ENCODE measurements at regions not wholly inside any gene's neighbourhood (a gene's known extent, or its start where the extent isn't known, plus 50 kb on each side); places are given as distances from the start of the nearest gene placed in this dataset.

DNA sequence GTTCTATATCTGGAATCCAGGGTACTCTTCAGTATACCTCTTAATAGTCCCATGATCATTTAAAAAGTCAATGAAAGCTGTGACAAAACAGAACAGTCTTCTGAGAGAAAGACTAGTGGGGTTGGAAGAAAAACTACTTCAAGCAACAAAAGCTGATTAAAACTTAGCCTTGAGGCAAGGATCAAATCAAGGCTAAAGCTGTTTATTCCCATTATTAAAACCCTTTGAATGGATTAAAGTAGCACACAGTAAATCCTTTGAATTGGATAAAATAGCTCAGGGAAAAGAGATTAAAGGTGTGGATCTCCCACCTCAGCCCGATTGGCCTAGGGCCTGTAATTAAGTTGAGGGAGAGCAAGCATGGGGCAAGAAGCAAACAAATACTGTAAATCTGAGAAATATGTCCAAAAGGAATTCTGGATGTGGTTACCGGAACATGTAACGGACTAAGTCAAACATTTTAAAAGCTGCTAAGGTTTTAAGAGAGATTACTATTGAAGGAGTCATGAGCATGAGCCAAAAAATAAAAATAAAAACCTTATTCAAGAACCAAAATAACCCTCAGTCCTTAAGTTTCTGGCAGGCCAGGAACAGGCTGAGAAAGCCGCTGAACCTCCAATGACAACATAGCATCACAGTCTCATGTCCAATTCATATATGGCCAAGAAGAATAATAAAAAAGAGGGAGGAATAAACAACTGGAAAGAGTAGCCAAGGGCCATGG, 257.3 kb upstream of the NEIL3 start:
- no peak for DNase-seq

DNA sequence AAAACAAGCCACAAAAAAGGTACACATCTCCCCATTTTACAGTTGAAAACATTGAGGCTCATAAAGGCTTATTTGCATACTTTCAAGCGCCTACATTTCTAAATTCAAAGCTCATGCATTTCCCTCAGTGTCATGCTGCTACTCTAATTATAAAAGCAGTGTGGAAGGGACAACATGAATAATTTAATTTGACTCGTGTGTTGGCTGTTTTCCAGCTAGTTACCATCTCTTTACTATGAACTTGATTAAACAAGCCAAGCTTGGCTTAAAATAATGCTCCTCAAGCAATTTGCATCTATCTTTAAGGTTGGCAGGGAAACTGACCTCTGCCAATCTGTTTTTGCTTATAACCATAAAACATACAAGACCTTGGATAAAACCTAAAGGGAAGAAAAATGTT, 252.5 kb upstream of the NEIL3 start:
- DNase-seq, result no peak

- no peak for DNase-seq
These were observed 245.6 kb upstream of the NEIL3 start for GRCh38 chr4:177064116-177064515.

GRCh38 chr4:177064729-177065394, 244.8 kb upstream of the NEIL3 start:
- DNase-seq, result no peak

DNA sequence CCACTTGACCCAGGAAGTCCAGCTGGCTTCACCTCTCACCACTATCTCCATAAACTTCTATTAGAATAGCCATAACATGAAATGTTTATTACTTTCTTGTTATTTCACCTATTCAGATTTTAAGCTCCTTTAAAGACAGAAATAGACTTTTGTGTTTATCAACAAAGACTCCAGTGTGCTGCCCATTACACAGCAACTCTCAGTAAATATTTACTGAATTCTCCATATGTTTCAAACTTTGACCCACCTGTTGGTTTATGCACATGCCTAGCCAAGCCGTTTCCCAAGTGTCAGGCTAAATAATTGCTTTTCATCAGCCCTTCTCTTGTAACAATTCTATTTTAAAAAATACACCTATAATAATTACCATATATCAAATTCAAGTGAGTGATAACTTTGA, 242.9 kb upstream of the NEIL3 start:
- DNase-seq, result no peak

DNA sequence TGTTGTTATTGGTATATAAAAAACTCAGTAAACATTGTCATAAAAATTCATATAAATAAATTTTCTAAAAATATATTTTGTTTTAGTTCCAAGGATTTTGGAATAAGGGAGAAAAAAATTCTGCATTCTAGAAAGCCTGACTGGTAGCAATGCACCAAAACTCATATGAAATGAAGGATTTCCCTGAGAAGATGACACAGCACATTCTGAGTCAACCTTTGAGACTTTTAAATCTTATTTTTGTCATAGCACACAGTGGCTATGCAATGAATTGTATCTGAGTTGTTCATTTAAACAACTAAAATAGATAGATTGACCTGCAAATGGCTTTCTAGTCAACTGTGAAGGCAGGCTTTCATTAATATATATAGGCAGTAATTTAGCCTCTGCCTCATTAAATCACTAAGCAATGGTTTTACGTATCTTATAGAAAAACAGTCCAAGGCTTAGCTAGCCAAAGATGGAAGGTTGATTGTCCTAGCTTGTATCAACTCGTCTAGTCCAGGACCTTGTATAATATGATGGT, 239.1 kb upstream of the NEIL3 start:
- no peak for DNase-seq

- DNase-seq, result no peak
These were observed 232.3 kb upstream of the NEIL3 start for GRCh38 chr4:177077095-177077971.

GRCh38 chr4:177079327-177079726, 230.3 kb upstream of the NEIL3 start:
- no peak for DNase-seq

DNA sequence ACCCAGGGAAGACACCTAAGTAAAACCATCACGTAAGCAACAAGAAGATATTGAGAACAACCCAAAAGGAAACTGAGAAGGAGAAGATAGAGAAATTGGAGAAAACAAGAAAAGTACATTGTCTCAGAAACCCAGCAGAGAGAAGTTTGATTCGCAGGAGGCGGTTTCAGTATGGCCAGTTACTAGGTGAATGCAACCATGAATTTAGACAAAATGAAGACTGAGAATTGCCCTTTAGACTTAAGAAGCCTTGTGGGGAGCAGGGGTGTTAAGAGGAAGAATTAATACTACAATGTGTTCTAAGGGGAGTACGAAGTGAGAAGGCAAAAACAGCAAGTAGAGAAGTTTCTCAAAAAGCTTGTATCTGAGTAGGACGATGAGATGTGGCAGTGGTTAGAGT, 229.3 kb upstream of the NEIL3 start:
- DNase-seq, result no peak

DNA sequence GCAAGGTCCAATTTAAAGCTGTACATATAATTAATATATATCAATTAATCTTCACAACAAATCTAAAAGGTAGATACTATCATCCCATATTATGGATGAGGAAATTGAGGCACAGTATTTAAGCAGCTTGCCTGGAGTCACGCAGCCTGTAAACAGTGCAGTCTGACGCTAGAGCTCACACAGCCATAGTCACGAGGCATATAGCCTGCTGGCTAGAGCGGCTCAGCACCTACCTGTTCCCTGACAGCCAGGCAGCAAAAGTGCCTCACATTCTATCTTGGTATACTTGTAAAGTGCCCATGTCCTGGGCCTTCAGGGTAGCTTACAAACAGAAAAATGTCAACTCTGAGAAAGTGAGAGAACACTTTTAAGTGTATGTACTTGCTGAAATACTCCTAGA, 222.6 kb upstream of the NEIL3 start:
- DNase-seq, result no peak

DNA sequence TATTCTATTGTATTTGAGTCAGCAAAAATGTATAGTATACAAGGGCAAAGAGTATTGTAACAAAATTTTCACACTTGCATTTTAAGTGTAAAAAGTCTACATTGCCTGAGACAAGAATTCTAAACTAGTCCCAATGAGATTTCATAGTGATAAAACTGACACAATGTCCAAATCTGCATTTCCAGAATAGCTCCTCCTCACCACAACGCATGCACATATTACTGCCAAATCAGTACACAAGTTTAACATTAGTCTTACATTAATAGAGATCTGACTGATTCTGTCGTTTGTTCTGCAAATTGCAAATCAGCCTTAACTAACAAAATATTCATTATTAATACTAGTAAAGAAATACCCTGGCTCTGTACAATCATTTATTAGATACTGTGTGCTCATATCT, 222.2 kb upstream of the NEIL3 start:
- DNase-seq, result no peak

GRCh38 chr4:177091515-177091914, 218.2 kb upstream of the NEIL3 start:
- DNase-seq, result no peak

- no peak for DNase-seq
These were observed 216.9 kb upstream of the NEIL3 start for GRCh38 chr4:177092807-177093206.

GRCh38 chr4:177093964-177094363, 215.7 kb upstream of the NEIL3 start:
- DNase-seq, result no peak

DNA sequence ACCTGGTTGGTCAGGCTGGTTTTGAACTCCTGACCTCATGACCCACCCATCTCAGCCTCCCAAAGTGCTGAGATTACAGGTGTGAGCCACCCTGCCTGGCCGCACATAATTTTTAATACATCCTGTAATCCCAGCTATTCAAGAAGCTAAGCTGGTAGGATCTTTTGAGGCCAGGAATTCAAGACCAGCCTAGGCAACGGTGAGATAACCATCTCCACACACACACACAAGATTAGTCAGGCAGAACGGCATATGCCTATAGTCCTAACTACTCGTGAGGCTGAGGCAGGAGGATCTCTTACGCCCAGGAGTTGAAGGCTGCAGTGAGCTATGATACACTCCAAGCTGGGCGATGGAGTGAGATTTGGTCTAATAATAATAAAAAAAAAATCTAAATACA, 212.4 kb upstream of the NEIL3 start:
- no peak for DNase-seq

GRCh38 chr4:177099211-177099610, 210.5 kb upstream of the NEIL3 start:
- no peak for DNase-seq

GRCh38 chr4:177100307-177100706, 209.4 kb upstream of the NEIL3 start:
- DNase-seq, result no peak

DNA sequence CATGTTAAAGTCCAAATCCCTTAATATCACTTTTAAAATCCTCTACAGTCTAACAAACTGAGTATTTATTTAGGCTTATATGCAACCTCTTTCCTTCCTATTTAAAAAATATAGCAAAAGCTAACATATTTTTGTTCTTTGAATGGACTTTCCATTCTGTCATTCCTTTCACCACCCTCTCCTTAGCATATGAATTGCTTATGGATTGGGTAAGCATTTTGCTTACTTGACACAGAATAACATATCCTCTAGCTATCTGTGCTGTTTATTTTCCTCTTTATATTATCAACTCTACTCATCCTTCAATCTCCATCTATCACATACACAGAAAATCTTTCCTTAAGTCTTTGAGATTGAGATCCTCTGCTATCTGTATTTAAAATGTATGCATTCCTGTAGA, 206.1 kb upstream of the NEIL3 start:
- DNase-seq, result no peak

- DNase-seq, result no peak
These were observed 204.1 kb upstream of the NEIL3 start for GRCh38 chr4:177105536-177105935.

DNA sequence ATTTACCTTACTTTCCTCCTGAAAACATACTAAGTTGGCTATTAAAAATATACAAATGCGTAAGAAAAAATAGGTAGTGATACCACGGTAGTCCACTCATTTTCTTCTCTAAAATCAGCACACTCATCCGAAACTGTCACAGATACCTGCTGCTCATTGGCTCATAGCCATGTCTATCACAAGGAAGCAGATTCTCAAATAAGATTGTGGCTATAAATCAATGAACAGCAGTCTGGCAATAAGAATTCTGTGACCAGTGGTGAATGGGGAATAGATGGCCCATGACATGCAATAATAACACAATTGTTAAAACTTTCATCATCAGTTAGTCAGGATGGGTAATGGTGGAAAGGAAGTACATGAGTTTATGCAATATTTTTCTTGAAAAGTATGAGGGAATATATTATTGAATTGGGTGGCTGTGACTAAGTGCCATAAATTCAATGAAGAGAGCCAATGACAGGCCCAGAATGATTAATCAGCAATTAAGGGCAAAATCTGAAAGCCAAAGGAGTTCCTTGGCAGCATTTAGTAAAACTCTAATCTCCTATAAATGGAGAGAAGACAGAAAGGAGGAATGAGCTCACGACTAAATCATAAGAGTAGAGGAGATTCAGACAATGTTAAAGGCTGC, 202.3 kb upstream of the NEIL3 start:
- no peak for DNase-seq

DNA sequence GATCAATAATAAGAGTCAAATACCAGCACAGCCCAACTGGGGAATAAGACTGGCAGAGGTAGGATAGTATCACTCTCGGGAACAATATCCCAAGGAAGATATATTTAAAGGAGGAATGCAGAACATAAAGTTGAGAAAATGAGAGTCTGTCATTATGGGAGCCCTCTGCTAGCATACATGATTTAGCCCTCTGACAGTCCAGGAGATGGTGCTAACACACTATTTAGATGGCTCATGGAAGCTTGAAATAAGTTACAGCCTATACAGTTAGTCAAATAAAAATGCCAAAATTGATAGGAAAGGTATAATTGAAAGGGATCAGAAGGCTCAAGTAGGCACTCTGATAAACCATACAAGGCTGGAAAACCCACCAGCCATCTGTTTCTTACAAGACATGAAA, 201.0 kb upstream of the NEIL3 start:
- DNase-seq, result no peak

DNA sequence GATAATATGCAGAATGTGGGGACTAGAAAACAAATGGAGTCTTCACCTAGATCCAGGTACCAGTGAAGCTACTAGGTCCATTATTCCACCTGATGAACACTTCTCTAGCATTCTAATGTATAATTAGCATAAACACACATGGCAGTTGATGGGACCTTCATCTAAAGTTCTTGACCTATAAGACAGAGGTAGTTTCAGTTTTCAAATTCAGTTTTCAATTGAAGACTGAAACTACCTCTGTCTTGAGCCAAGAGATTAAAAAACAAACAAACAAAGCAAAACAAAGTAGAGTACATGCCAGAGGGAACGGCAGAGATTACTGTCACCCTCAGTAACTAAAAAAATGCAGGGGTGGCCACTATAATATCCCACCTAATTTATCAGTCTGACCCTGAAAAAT, 199.9 kb upstream of the NEIL3 start:
- no peak for DNase-seq

DNA sequence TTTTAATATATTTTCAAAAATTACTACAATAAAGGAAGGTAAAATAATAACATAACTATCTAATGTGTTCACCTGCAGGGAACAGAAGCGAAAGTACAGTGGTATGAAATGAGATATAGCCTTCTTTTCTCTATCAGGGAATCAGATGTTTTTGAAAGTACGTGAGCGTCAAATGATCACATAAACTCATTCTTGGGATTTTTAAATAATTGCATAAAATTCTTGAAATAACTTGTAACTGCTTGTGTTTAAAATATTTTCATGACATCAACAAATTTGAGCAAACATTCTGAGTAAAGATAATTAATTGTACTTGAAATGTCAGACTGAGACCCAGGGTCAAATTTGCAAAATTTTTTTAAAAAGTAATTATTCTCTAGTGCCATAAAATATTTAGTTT, 193.5 kb upstream of the NEIL3 start:
- DNase-seq, result no peak

Measured in CD4-positive, alpha-beta T cell treated with Interleukin-17A for 4 hours (primary cell).